GM21529 (cell line): ENCODE measurements at regions not wholly inside any gene's neighbourhood (a gene's known extent, or its start where the extent isn't known, plus 50 kb on each side); places are given as distances from the start of the nearest gene placed in this dataset.
"Not testable (repeated sequence)": the region's sequence is repeated elsewhere in the genome, so short reads cannot be mapped to it uniquely, and the experiment has no call there.

ENCODE experiments used
- ATAC-seq: cut with Tn5 transposase; IDR thresholded peaks from one replicate; pipeline ENCODE4 v1.9.1; 2021; ENCODE audit not compliant: unreplicated experiment

GRCh38 chr4:1572964-1573720 lies 111.0 kb downstream of the FAM53A start:
- no peak for ATAC-seq

- ATAC-seq: no peak
Measured at GRCh38 chr4:1572521-1572920, 111.6 kb downstream of the FAM53A start.

- ATAC-seq: no peak
Measured at GRCh38 chr4:1572010-1572385, 112.1 kb downstream of the FAM53A start.

- no peak for ATAC-seq
Measured at GRCh38 chr4:1571165-1572009, 112.7 kb downstream of the FAM53A start.

GRCh38 chr4:1570291-1571164 lies 113.6 kb downstream of the FAM53A start:
- ATAC-seq: no peak

- ATAC-seq: no peak
Measured at GRCh38 chr4:1569461-1570151, 114.5 kb downstream of the FAM53A start.

GRCh38 chr4:1568855-1569460 lies 115.2 kb downstream of the FAM53A start:
- no peak for ATAC-seq

GRCh38 chr4:1567808-1568581 lies 116.1 kb downstream of the FAM53A start:
- ATAC-seq: no peak

- no peak for ATAC-seq
Measured at GRCh38 chr4:1567519-1567807, 116.7 kb downstream of the FAM53A start.

- ATAC-seq: no peak
Measured at GRCh38 chr4:1566838-1567518, 117.1 kb downstream of the FAM53A start.

- ATAC-seq: not testable (repeated sequence)
Measured at GRCh38 chr4:1566301-1566837, 117.7 kb downstream of the FAM53A start.

- no peak for ATAC-seq
Measured at GRCh38 chr4:1565598-1566295, 118.4 kb downstream of the FAM53A start.

GRCh38 chr4:1564535-1565375 lies 119.4 kb downstream of the FAM53A start:
- ATAC-seq: no peak

GRCh38 chr4:1563768-1564485 lies 120.2 kb downstream of the FAM53A start:
- no peak for ATAC-seq

- ATAC-seq: no peak
Measured at GRCh38 chr4:1563241-1563640, 120.9 kb downstream of the FAM53A start.

GRCh38 chr4:1562771-1563170 lies 121.3 kb downstream of the FAM53A start:
- ATAC-seq: no peak

- ATAC-seq: no peak
Measured at GRCh38 chr4:1562371-1562770, 121.7 kb downstream of the FAM53A start.
